Hepatocyte (in vitro differentiated cells): ENCODE measurements at regions not wholly inside any gene's neighbourhood (a gene's known extent, or its start where the extent isn't known, plus 50 kb on each side); places are given as distances from the start of the nearest gene placed in this dataset.

Experiments used
- DNase-seq: peaks from one replicate; pipeline ENCODE4 v3.0.0-alpha.2; 2016; ENCODE audit warnings: low spot score
- H2AFZ ChIP-seq: fragments of 200-600 bp; sonication (generic); 2 replicates; pipeline ENCODE4 v1.6.0; 2016; ENCODE audit warnings: antibody characterized with exemption, mild to moderate bottlenecking
- H3K27ac ChIP-seq: fragments of 200-600 bp; sonication (generic); 2 replicates; pipeline ENCODE4 v1.5.1; 2016; ENCODE audit warnings: mild to moderate bottlenecking
- H3K27me3 ChIP-seq: fragments of 200-600 bp; sonication (generic); 2 replicates; pipeline ENCODE4 v1.6.1; 2016
- H3K36me3 ChIP-seq: fragments of 200-600 bp; sonication (generic); replicated peaks from 2 replicates; pipeline ENCODE4 v1.5.1; 2016; ENCODE audit warnings: low read depth; ENCODE audit not compliant: insufficient read depth
- H3K4me1 ChIP-seq: fragments of 200-600 bp; sonication (generic); 2 replicates; pipeline ENCODE4 v1.5.1; 2016; ENCODE audit warnings: mild to moderate bottlenecking, moderate library complexity; ENCODE audit not compliant: insufficient read depth
- H3K4me2 ChIP-seq: fragments of 200-600 bp; sonication (generic); 2 replicates; pipeline ENCODE4 v1.6.0; 2016
- H3K4me3 ChIP-seq: fragments of 200-600 bp; sonication (generic); 2 replicates; pipeline ENCODE4 v1.5.1; 2016; ENCODE audit warnings: mild to moderate bottlenecking
- H3K79me2 ChIP-seq: fragments of 200-600 bp; sonication (generic); 2 replicates; pipeline ENCODE4 v1.6.0; 2017; ENCODE audit warnings: mild to moderate bottlenecking
- H3K9me2 ChIP-seq: fragments of 200-600 bp; sonication (generic); replicated peaks from 2 replicates; pipeline ENCODE4 v1.6.0; 2017; ENCODE audit warnings: mild to moderate bottlenecking; ENCODE audit not compliant: insufficient read depth
- H3K9me3 ChIP-seq: fragments of 200-600 bp; sonication (generic); 2 replicates; pipeline ENCODE4 v1.5.1; 2016; ENCODE audit warnings: low read depth, mild to moderate bottlenecking
- H4K20me1 ChIP-seq: fragments of 200-600 bp; sonication (generic); 2 replicates; pipeline ENCODE4 v1.6.0; 2016; ENCODE audit warnings: mild to moderate bottlenecking; ENCODE audit not compliant: insufficient read depth, poor library complexity, severe bottlenecking
- EZH2 ChIP-seq: fragments of 200-600 bp; sonication (generic); IDR thresholded peaks from 2 replicates; pipeline ENCODE4 v1.6.1; 2016; ENCODE audit warnings: antibody characterized with exemption, mild to moderate bottlenecking, borderline replicate concordance
- EZH2phosphoT487 ChIP-seq: fragments of 200-600 bp; sonication (generic); IDR thresholded peaks from one replicate; pipeline ENCODE4 v1.6.1; 2018; ENCODE audit warnings: antibody characterized with exemption, mild to moderate bottlenecking, low read depth, moderate library complexity; ENCODE audit not compliant: unreplicated experiment, severe bottlenecking
- WGBS: methylation state at CpG from one replicate; pipeline ENCODE4 v1.1.6; 2016; ENCODE audit warnings: low lambda C conversion rate; ENCODE audit errors: missing lambda C conversion rate; 5-methylcytosine and 5-hydroxymethylcytosine counted together
- TF ChIP-seq, protein P1 (sequence below): fragments of 200-600 bp; sonication (generic); IDR thresholded peaks from 2 replicates; pipeline ENCODE4 v1.5.1; 2016; ENCODE audit warnings: antibody characterized with exemption, mild to moderate bottlenecking; ENCODE audit not compliant: poor library complexity

DNA sequence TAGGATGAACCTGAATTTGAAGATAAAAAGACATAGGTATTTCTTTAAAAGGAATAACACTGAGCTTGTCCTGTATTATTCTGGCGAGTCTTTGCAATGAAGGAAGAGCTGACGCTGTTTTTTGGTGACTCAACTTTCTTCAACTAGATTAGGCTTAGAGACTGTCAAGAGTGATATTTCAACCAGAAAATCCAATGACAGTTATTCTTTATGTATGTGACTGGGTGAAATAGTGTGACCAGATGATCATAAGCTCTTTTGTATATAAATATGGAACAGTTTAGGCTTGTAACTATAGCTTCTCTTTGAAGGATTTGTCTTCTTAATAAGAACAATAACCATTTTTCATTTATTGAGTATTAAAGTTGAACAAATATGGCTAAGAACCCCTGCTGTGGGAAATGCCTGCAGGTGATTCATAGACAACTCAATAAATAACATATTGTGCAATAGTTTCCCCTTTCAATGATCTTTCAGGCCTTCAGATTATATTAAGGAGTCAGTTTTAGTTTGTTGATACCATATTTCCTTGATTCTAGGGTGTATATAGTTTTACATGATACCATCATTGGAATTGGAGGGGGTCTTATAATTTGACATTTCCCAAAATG lies 265.6 kb upstream of the JAG1 start:
- H3K27me3 ChIP-seq = no peaks in the 10 kb centered on the region
- H3K27ac ChIP-seq = no peak overlapping the region
- H2AFZ ChIP-seq = no peak overlapping the region
- H3K4me1 ChIP-seq = no peaks in the 10 kb centered on the region
- H3K79me2 ChIP-seq = no peaks in the 10 kb centered on the region
- no peaks in the 10 kb centered on the region for H3K9me2 ChIP-seq
- WGBS = 94% methylated on average over 2 of the region's 2 CpGs
- no peaks in the 10 kb centered on the region for H3K36me3 ChIP-seq
- H3K4me3 ChIP-seq = no peak overlapping the region
- H3K9me3 ChIP-seq = no peaks in the 10 kb centered on the region
- TF ChIP-seq EZH2phosphoT487 = no peak
- no peak for TF ChIP-seq EZH2
- TF ChIP-seq, protein P1, sequence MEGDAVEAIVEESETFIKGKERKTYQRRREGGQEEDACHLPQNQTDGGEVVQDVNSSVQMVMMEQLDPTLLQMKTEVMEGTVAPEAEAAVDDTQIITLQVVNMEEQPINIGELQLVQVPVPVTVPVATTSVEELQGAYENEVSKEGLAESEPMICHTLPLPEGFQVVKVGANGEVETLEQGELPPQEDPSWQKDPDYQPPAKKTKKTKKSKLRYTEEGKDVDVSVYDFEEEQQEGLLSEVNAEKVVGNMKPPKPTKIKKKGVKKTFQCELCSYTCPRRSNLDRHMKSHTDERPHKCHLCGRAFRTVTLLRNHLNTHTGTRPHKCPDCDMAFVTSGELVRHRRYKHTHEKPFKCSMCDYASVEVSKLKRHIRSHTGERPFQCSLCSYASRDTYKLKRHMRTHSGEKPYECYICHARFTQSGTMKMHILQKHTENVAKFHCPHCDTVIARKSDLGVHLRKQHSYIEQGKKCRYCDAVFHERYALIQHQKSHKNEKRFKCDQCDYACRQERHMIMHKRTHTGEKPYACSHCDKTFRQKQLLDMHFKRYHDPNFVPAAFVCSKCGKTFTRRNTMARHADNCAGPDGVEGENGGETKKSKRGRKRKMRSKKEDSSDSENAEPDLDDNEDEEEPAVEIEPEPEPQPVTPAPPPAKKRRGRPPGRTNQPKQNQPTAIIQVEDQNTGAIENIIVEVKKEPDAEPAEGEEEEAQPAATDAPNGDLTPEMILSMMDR = no peak
- no peak for DNase-seq
- no peaks in the 10 kb centered on the region for H4K20me1 ChIP-seq
- no peak overlapping the region for H3K4me2 ChIP-seq

DNA sequence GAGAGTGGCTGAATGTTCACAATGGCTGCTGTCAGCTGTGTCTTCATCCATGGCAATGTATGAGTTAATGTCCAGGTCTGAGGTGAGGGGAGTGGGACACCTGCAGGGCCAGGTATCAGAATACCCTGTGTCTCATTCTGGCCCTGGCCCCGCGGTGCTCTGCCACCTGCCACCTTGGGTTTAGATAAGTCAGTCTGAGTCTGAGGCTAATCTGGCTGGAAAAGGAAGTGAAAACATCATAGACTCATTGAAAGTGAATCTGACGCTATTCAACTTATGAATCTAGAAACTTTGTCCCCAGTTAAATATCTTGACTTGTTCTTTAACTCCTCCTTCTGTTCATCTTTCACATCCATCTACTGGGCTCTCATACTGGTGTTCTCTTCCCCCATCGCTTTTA lies 267.1 kb upstream of the JAG1 start:
- Histone ChIP-seq H3K4me1 (no peaks in the 10 kb centered on the region), H3K9me3 (no peaks in the 10 kb centered on the region), H2AFZ (no peak overlapping the region), H3K4me3 (no peak overlapping the region), H3K27me3 (no peaks in the 10 kb centered on the region), H3K36me3 (no peaks in the 10 kb centered on the region), H3K79me2 (no peaks in the 10 kb centered on the region), H3K27ac (no peak overlapping the region), H4K20me1 (no peaks in the 10 kb centered on the region), H3K4me2 (no peak overlapping the region), H3K9me2 (no peaks in the 10 kb centered on the region)
- 84% methylated on average over 4 of the region's 4 CpGs for WGBS
- TF ChIP-seq EZH2phosphoT487 (no peak), EZH2 (no peak)
- TF ChIP-seq, protein P1 = no peak
- DNase-seq = no peak

DNA sequence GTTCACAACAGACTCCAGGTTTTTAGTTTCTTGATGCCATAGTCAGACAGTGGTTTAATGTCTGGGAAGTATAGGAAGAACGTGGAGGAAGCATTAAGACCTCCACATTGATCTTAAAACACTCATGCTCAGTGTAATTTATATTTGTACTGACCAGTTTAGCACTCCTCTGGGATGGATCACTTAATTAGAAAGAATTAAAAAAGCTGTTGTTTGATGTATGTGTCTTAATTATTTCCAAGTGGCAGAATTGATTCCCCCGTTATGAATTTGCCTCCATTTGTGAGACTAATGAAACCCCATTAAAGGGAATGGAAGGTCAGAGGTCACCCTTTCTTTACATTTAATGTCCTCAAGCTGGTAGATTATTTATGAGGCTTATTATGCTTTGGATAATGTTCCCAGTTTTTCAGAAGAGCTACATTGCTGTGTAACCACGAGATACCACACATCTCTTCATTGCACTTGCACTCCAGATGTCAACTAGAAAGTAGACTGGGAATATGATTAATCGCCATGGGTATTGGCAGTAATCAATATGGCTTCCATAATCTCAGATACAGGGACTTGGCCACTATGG lies 270.0 kb upstream of the JAG1 start:
- H3K27ac ChIP-seq = no peak overlapping the region
- H4K20me1 ChIP-seq = no peaks in the 10 kb centered on the region
- DNase-seq = no peak
- no peak overlapping the region for H2AFZ ChIP-seq
- no peaks in the 10 kb centered on the region for H3K27me3 ChIP-seq
- H3K9me2 ChIP-seq = no peaks in the 10 kb centered on the region
- no peaks in the 10 kb centered on the region for H3K79me2 ChIP-seq
- H3K9me3 ChIP-seq = no peaks in the 10 kb centered on the region
- H3K36me3 ChIP-seq = no peaks in the 10 kb centered on the region
- no peak overlapping the region for H3K4me3 ChIP-seq
- H3K4me2 ChIP-seq = no peak overlapping the region
- 60% methylated on average over 4 of the region's 4 CpGs for WGBS
- H3K4me1 ChIP-seq = no peaks in the 10 kb centered on the region
- no peak for TF ChIP-seq EZH2phosphoT487
- TF ChIP-seq, protein P1 = no peak
- no peak for TF ChIP-seq EZH2
